Sigmoid colon (tissue), 6 donors: ENCODE measurements at regions not wholly inside any gene's neighbourhood (a gene's known extent, or its start where the extent isn't known, plus 50 kb on each side); places are given as distances from the start of the nearest gene placed in this dataset.

ENCODE experiments used
- DNase-seq: peaks from one replicate; pipeline ENCODE4 v3.0.0-alpha.2; 2019
- H3K27ac ChIP-seq, 4 donors: fragments of 200-600 bp; sonication (generic); one replicate each; pipeline ENCODE4 v1.5.1; 2016 to 2019; ENCODE audit warnings: mild to moderate bottlenecking in 1 of 4
- H3K27me3 ChIP-seq, 3 donors: fragments of 200-600 bp; sonication (generic); one replicate each; pipeline ENCODE4 v1.5.1; 2019; ENCODE audit warnings: mild to moderate bottlenecking in 1 of 3
- H3K36me3 ChIP-seq, 4 donors: fragments of 200-600 bp; sonication (generic); one replicate each; pipeline ENCODE4 v1.5.1; 2016 to 2019
- H3K4me1 ChIP-seq, 4 donors: fragments of 200-600 bp; sonication (generic); one replicate each; pipeline ENCODE4 v1.5.1; 2017 to 2019
- H3K4me3 ChIP-seq, 4 donors: fragments of 200-600 bp; sonication (generic); one replicate each; pipeline ENCODE4 v1.5.1; 2017 to 2019; ENCODE audit warnings: mild to moderate bottlenecking in 2 of 4, moderate library complexity in 1 of 4
- H3K9me3 ChIP-seq, 4 donors: fragments of 200-600 bp in 3 of 4; sonication (generic) in 3 of 4; one replicate each; pipeline versions ENCODE4 v1.5.1 to v1.6.1; 2013 to 2019
- CTCF ChIP-seq, 4 experiments: fragments of 450-650 bp in 3 of 4; fragments of 200-600 bp in 1 of 4; IDR thresholded peaks; one replicate each; pipeline ENCODE4 v1.5.1; 2016 to 2019; ENCODE audit warnings: antibody characterized with exemption in 4 of 4, mild to moderate bottlenecking in 3 of 4, moderate library complexity in 2 of 4
- EP300 ChIP-seq, 4 donors: sonication (generic); formaldehyde crosslinking; IDR thresholded peaks; one replicate each; pipeline ENCODE4 v1.6.1; 2017; ENCODE audit warnings: antibody characterized with exemption in 4 of 4
- POLR2A ChIP-seq, 2 donors: fragments of 450-650 bp; IDR thresholded peaks; one replicate each; pipeline ENCODE4 v1.6.1; 2016; ENCODE audit warnings: antibody characterized with exemption in 2 of 2, mild to moderate bottlenecking in 2 of 2, moderate library complexity in 2 of 2
- POLR2AphosphoS5 ChIP-seq, 4 donors: sonication (generic); formaldehyde crosslinking; IDR thresholded peaks; one replicate each; pipeline ENCODE4 v1.6.1; 2017; ENCODE audit warnings: antibody characterized with exemption in 4 of 4
- WGBS, 2 donors: extraction: QIAGEN DNeasy Blood & Tissue Kit; methylation state at CpG; one replicate each; pipeline ENCODE4 v1.1.7; 2013; 5-methylcytosine and 5-hydroxymethylcytosine counted together
- intact Hi-C: fragments of 100-400 bp; cut with DNase I; formaldehyde crosslinking; loops from one replicate; pipeline ENCODE4 v1.15.1; 2023
- donor health status: healthy with polysubstance abuse.
- donor health status: healthy.

- Histone ChIP-seq H3K4me1 (no peaks in the 10 kb centered on the region), H3K4me3 (no peak overlapping the region), H3K9me3 (no peaks in the 10 kb centered on the region), H3K27me3 (peaks cover 0 to under 1% (median 0%) of the 10 kb centered on the region in 3 donors), H3K36me3 (no peaks in the 10 kb centered on the region), H3K27ac (no peak overlapping the region)
- 66 to 91% methylated on average over 4 of the region's 4 CpGs for WGBS, 2 donors
- no peak for DNase-seq
- no peak for TF ChIP-seq EP300 (IDR thresholded peaks at IDR 0.05)
- TF ChIP-seq CTCF (IDR thresholded peaks at IDR 0.05): no peak
- TF ChIP-seq POLR2A (IDR thresholded peaks at IDR 0.05): no peak
- TF ChIP-seq POLR2AphosphoS5 (IDR thresholded peaks at IDR 0.05): no peak
- intact Hi-C loops: no loop called here
Measured at GRCh38 chr1:101316799-101317198, 80.0 kb downstream of the S1PR1 start.

- WGBS, 2 donors: 90 to 93% methylated on average over 3 of the region's 3 CpGs
- Histone ChIP-seq H3K27me3 (no peaks in the 10 kb centered on the region), H3K4me3 (no peak overlapping the region), H3K27ac (no peak overlapping the region), H3K36me3 (no peaks in the 10 kb centered on the region), H3K4me1 (no peaks in the 10 kb centered on the region), H3K9me3 (no peaks in the 10 kb centered on the region)
- intact Hi-C loops: no loop called here
- no peak for DNase-seq
- no peak for TF ChIP-seq CTCF (IDR thresholded peaks at IDR 0.05)
- TF ChIP-seq POLR2AphosphoS5 (IDR thresholded peaks at IDR 0.05): no peak
- TF ChIP-seq POLR2A (IDR thresholded peaks at IDR 0.05): no peak
- TF ChIP-seq EP300 (IDR thresholded peaks at IDR 0.05): no peak
Measured at GRCh38 chr1:101317590-101317989, 80.8 kb downstream of the S1PR1 start.

GRCh38 chr1:101323535-101323934 is 86.7 kb downstream of the S1PR1 start:
- Histone ChIP-seq H3K9me3 (no peaks in the 10 kb centered on the region), H3K27me3 (no peaks in the 10 kb centered on the region), H3K27ac (no peak overlapping the region), H3K4me1 (no peaks in the 10 kb centered on the region), H3K4me3 (no peak overlapping the region), H3K36me3 (no peaks in the 10 kb centered on the region)
- TF ChIP-seq CTCF (IDR thresholded peaks at IDR 0.05) (no peak), POLR2A (IDR thresholded peaks at IDR 0.05) (no peak), EP300 (IDR thresholded peaks at IDR 0.05) (no peak), POLR2AphosphoS5 (IDR thresholded peaks at IDR 0.05) (no peak)
- DNase-seq: no peak
- intact Hi-C loops: no loop called here
- WGBS, 2 donors: 48 to 96% methylated on average over 1 of the region's 1 CpG

- 87 to 95% methylated on average over 1 of the region's 1 CpG for WGBS, 2 donors
Measured at GRCh38 chr1:101325144-101325543, 88.3 kb downstream of the S1PR1 start.

More at GRCh38 chr1:101325144-101325543, 88.3 kb downstream of the S1PR1 start:
- Histone ChIP-seq H3K9me3 (no peaks in the 10 kb centered on the region), H3K4me1 (no peaks in the 10 kb centered on the region), H3K36me3 (no peaks in the 10 kb centered on the region), H3K27me3 (no peaks in the 10 kb centered on the region), H3K27ac (no peak overlapping the region), H3K4me3 (no peak overlapping the region)
- intact Hi-C loops: no loop called here
- no peak for DNase-seq
- no peak for TF ChIP-seq POLR2A (IDR thresholded peaks at IDR 0.05)
- no peak for TF ChIP-seq EP300 (IDR thresholded peaks at IDR 0.05)
- no peak for TF ChIP-seq POLR2AphosphoS5 (IDR thresholded peaks at IDR 0.05)
- TF ChIP-seq CTCF (IDR thresholded peaks at IDR 0.05): no peak
